HepG2 (cell line): ENCODE measurements at regions not wholly inside any gene's neighbourhood (a gene's known extent, or its start where the extent isn't known, plus 50 kb on each side); places are given as distances from the start of the nearest gene placed in this dataset.

Experiments used
- ATAC-seq: fragments of 200-7000 bp; cut with Tn5 transposase; 3 replicates; pipeline ENCODE4 v1.9.1; 2020; ENCODE audit warnings: mild to moderate bottlenecking, moderate library complexity
- BruUV-seq: library from RNA; stranded (reverse); fragments of 400-500 nt; replicated peaks from 2 replicates; lab custom pipeline; 2021; lab: Mats Ljungman, UMichigan
- CTCF ChIA-PET: fragments of 300-600 bp; formaldehyde crosslinking; extraction: SDS; loops from one replicate; lab custom pipeline; 2021; ENCODE audit warnings: low total read pairs, inconsistent platforms, low intra/inter-chr PET ratio; lab: Yijun Ruan, JAX
- POLR2A ChIA-PET: fragments of 350-600 bp; sonication (Branson Sonifier 250); formaldehyde crosslinking; loops from one replicate; lab custom pipeline; 2020; ENCODE audit warnings: antibody characterized with exemption, inconsistent platforms; lab: Yijun Ruan, JAX
- DNase-seq: peaks from one replicate; pipeline ENCODE4 v3.0.0-alpha.2; 2015; ENCODE audit warnings: low spot score
- FAIRE-seq: peaks from 3 replicates; lab custom pipeline; 2011; peaks lifted over from hg19 to GRCh38; lab: Jason Lieb, UNC
- H2AFZ ChIP-seq: one replicate; pipeline ENCODE4 v1.6.1; 2011; ENCODE audit warnings: low read length, inconsistent platforms
- H3K27ac ChIP-seq: fragments of 300-600 bp; 3 replicates; pipeline ENCODE4 v1.8.0; 2011; ENCODE audit warnings: mixed run types, mild to moderate bottlenecking, mixed read lengths, low read length, inconsistent platforms; ENCODE audit not compliant: insufficient read depth; ENCODE audit errors: extremely low read length
- H3K27me3 ChIP-seq, 2 experiments: fragments of 200-600 bp in 1 of 2; 2 replicates in 1 of 2; 3 replicates in 1 of 2; pipeline versions ENCODE4 v1.6.0 to v1.8.0; 2011; ENCODE audit warnings: low read length in 2 of 2, mild to moderate bottlenecking in 2 of 2, moderate library complexity in 2 of 2, inconsistent platforms in 1 of 2; ENCODE audit not compliant: insufficient read depth in 2 of 2, control insufficient read depth in 1 of 2
- H3K36me3 ChIP-seq, 2 experiments: fragments of 200-600 bp in 1 of 2; replicated peaks in 1 of 2; 2 replicates in 1 of 2; 3 replicates in 1 of 2; pipeline versions ENCODE4 v1.5.1 to v1.8.0; 2011; ENCODE audit warnings: low read length in 2 of 2, inconsistent platforms in 1 of 2; ENCODE audit not compliant: insufficient read depth in 2 of 2, control insufficient read depth in 1 of 2
- H3K4me1 ChIP-seq: 2 replicates; pipeline ENCODE4 v1.5.1; 2012; ENCODE audit warnings: low read length, inconsistent platforms; ENCODE audit not compliant: insufficient read depth
- H3K4me2 ChIP-seq: 2 replicates; pipeline ENCODE4 v1.6.0; 2011; ENCODE audit warnings: low read depth, low read length, inconsistent platforms
- H3K4me3 ChIP-seq, 3 experiments: fragments of 200-600 bp in 1 of 3; sonication (generic), shearing (Covaris generic) in 1 of 3; replicated peaks in 1 of 3; 2 replicates each; pipeline ENCODE4 v1.5.1; 2011 to 2016; ENCODE audit warnings: low read length in 3 of 3, inconsistent platforms in 2 of 3, low read depth in 2 of 3, mild to moderate bottlenecking in 2 of 3, control low read depth in 1 of 3, mixed read lengths in 1 of 3; ENCODE audit not compliant: insufficient read depth in 1 of 3
- H3K79me2 ChIP-seq: one replicate; pipeline ENCODE4 v1.6.1; 2011; ENCODE audit warnings: low read length, inconsistent platforms; ENCODE audit not compliant: insufficient read depth
- H3K9ac ChIP-seq: 2 replicates; pipeline ENCODE4 v1.6.0; 2011; ENCODE audit warnings: mild to moderate bottlenecking, low read depth, low read length, inconsistent platforms; ENCODE audit not compliant: insufficient read depth
- H3K9me3 ChIP-seq: 2 replicates; pipeline ENCODE4 v1.5.1; 2012; ENCODE audit warnings: mild to moderate bottlenecking, low read length
- H4K20me1 ChIP-seq: 2 replicates; pipeline ENCODE4 v1.6.0; 2011; ENCODE audit warnings: inconsistent platforms, mild to moderate bottlenecking, low read length, moderate library complexity; ENCODE audit not compliant: insufficient read depth
- AHR ChIP-seq: IDR thresholded peaks from 2 replicates; pipeline ENCODE4 v1.6.1; 2018; ENCODE audit warnings: missing genetic modification reagents, missing compliant biosample characterization
- ARID2 ChIP-seq: sonication (generic); formaldehyde crosslinking; IDR thresholded peaks from 2 replicates; pipeline ENCODE4 v1.8.1; 2022; ENCODE audit warnings: mild to moderate bottlenecking, missing genetic modification reagents, borderline replicate concordance
- ATF2 ChIP-seq: sonication (generic); formaldehyde crosslinking; IDR thresholded peaks from 2 replicates; pipeline ENCODE4 v1.4.0; 2020; ENCODE audit warnings: missing genetic modification reagents
- CREBL2 ChIP-seq: sonication (generic); formaldehyde crosslinking; IDR thresholded peaks from 2 replicates; pipeline ENCODE4 v1.8.1; 2023; ENCODE audit warnings: missing genetic modification reagents, mild to moderate bottlenecking, borderline replicate concordance
- DDIT3 ChIP-seq: sonication (generic); formaldehyde crosslinking; IDR thresholded peaks from 2 replicates; pipeline ENCODE4 v1.4.0; 2020; ENCODE audit warnings: mild to moderate bottlenecking, missing genetic modification reagents
- HIVEP1 ChIP-seq: sonication (generic); formaldehyde crosslinking; IDR thresholded peaks from 2 replicates; pipeline ENCODE4 v1.4.0; 2020; ENCODE audit warnings: mild to moderate bottlenecking, missing genetic modification reagents
- KMT2B ChIP-seq: IDR thresholded peaks from 2 replicates; pipeline ENCODE4 v1.6.1; 2016; ENCODE audit warnings: missing genetic modification reagents, missing compliant biosample characterization
- MTA1 ChIP-seq: sonication (generic); formaldehyde crosslinking; IDR thresholded peaks from 2 replicates; pipeline ENCODE4 v1.4.0; 2020; ENCODE audit warnings: missing genetic modification reagents, mild to moderate bottlenecking, borderline replicate concordance
- RFX1 ChIP-seq: fragments of 450-650 bp; IDR thresholded peaks from 2 replicates; pipeline ENCODE4 v1.6.1; 2017
- ZFP82 ChIP-seq: sonication (generic); formaldehyde crosslinking; IDR thresholded peaks from 2 replicates; pipeline ENCODE4 v1.5.1; 2020; ENCODE audit warnings: mild to moderate bottlenecking, missing genetic modification reagents, borderline replicate concordance
- ZNF275 ChIP-seq: sonication (generic); formaldehyde crosslinking; IDR thresholded peaks from 2 replicates; pipeline ENCODE4 v1.8.0; 2022; ENCODE audit warnings: missing genetic modification reagents, mild to moderate bottlenecking, inconsistent platforms, borderline replicate concordance
- ZNF550 ChIP-seq: sonication (generic); formaldehyde crosslinking; IDR thresholded peaks from 2 replicates; pipeline ENCODE4 v1.4.0; 2020; ENCODE audit warnings: mild to moderate bottlenecking, missing genetic modification reagents, borderline replicate concordance
- ZNF704 ChIP-seq: sonication (generic); formaldehyde crosslinking; IDR thresholded peaks from 2 replicates; pipeline ENCODE4 v1.8.1; 2023; ENCODE audit warnings: mild to moderate bottlenecking, inconsistent platforms, moderate library complexity, missing genetic modification reagents, borderline replicate concordance
- ZSCAN29 ChIP-seq: sonication (generic); formaldehyde crosslinking; conservative IDR thresholded peaks from 2 replicates; pipeline ENCODE4 v1.4.0; 2020; ENCODE audit warnings: mild to moderate bottlenecking, missing genetic modification reagents
- WGBS: methylation state at CpG from one replicate; pipeline ENCODE4 v1.1.6; 2017; ENCODE audit warnings: low lambda C conversion rate; 5-methylcytosine and 5-hydroxymethylcytosine counted together
- in situ Hi-C: cut with HindIII; loops from 2 replicates; pipeline ENCODE4 v1.10.0; 2017; ENCODE audit warnings: low pct_unique_long_range_greater_than_20kb; ENCODE audit not compliant: extremely low pct_ligation_motif_present
- intact Hi-C: fragments of 100-400 bp; cut with micrococcal nuclease; formaldehyde crosslinking; loops from one replicate; pipeline ENCODE4 v1.10.0; 2022; ENCODE audit not compliant: unreplicated experiment

GRCh38 chr15:60062826-60063225 lies 58.7 kb downstream of the FOXB1 start:
- ATAC-seq (no peak), FAIRE-seq (no peak), DNase-seq (no peak)
- BruUV-seq = no TSS peak
- Histone ChIP-seq H3K79me2 (no peaks in the 10 kb centered on the region), H2AFZ (no peak overlapping the region), H3K4me3 (no peak overlapping the region), H3K4me1 (no peaks in the 10 kb centered on the region), H3K9me3 (peaks cover 18% of the 10 kb centered on the region), H3K36me3 (no peaks in the 10 kb centered on the region), H3K9ac (no peak overlapping the region), H3K27me3 (no peaks in the 10 kb centered on the region; a peak in 1 of 5 replicates), H3K4me2 (no peak overlapping the region), H3K27ac (no peak overlapping the region), H4K20me1 (no peaks in the 10 kb centered on the region)
- 38% methylated on average over 3 of the region's 3 CpGs for WGBS
- ChIA-PET CTCF (no interaction called here), POLR2A (no interaction called here)
- intact Hi-C loops = no loop called here
- in situ Hi-C loops = no loop called here
- TF ChIP-seq AHR (no peak), MTA1 (CRISPR knock-in tag) (no peak), CREBL2 (CRISPR knock-in tag) (no peak), ARID2 (CRISPR knock-in tag) (no peak), KMT2B (CRISPR knock-in tag) (no peak), ZNF550 (CRISPR knock-in tag) (no peak), HIVEP1 (no peak), ZNF704 (no peak), RFX1 (no peak), ZSCAN29 (CRISPR knock-in tag) (no peak), ZNF275 (CRISPR knock-in tag) (no peak), ATF2 (no peak), ZFP82 (CRISPR knock-in tag) (no peak), DDIT3 (CRISPR knock-in tag) (no peak)
